Stimulated activated CD4-positive, alpha-beta T cell treated with anti-CD3 and anti-CD28 coated beads, Interleukin-15, amount 100 ng/mL, for 24 hours (primary cell): ENCODE measurements at regions not wholly inside any gene's neighbourhood (a gene's known extent, or its start where the extent isn't known, plus 50 kb on each side); places are given as distances from the start of the nearest gene placed in this dataset.
"Not testable (repeated sequence)": the region's sequence is repeated elsewhere in the genome, so short reads cannot be mapped to it uniquely, and the experiment has no call there.

Experiments
- DNase-seq: peaks from one replicate; pipeline ENCODE4 v3.0.0-alpha.2; 2020

DNA sequence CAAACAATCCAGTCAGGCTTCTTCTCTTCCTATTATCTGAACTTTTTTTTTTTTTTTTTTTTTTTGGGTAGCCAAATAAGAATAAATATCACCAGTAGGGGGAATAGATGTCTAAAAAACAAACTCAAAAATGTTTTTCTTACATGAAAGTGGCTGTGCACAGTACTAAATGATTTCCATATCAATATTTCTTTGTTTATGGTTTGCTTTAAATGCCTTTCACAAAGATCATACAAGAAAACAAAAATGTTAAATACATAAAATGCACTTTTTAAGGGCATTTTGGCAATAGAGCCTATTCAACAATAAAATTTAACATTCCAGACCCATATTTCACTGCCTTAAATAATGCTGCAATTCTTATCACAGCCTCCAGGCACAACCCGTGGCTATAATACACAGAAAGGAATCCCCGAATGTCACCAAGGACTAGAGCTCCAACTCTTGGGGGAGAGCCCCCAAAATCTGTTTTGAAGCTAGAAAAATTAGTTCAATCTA, 91.1 kb upstream of the TBCA start:
- no peak for DNase-seq

DNA sequence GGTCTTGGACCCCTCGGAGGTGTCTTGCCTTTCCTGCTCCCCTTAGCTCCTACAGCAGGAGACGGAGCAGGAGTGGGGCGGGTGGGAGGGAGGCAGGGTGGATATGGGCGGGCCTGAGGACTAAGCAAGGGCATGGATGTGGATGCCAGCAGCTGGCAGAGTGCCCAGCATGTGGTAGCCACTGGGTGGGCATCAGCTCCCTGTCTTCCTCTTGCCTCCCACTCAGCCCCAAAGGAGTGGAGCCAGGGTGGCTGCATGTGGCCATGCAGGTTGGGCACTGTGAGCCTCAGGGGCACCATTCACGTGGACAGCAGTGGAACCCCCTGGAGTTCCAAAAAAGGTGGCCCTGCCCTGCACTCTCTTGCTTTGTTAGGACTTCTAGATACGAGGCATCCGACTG, 90.1 kb upstream of the TBCA start:
- DNase-seq = no peak

DNA sequence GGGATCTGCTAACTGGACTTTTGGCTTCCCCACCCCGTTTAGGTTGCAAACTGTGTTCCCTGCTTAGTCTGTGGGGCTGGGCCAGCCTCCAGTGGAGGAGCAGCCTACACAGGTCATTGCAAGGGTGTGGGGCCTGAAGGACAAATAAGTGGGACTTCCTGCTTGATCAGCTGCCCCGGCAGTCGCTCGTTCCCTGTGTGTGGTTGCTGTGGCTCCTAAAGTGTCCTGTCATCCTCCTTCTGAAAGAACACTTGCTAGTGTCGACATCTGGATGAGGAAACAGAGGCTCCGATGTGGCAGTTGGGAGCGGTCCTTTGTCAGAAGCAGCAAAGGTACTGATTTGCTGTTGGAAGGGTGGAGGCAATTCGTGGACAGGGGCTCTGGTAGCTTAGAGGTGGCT, 88.9 kb upstream of the TBCA start:
- no peak for DNase-seq

DNA sequence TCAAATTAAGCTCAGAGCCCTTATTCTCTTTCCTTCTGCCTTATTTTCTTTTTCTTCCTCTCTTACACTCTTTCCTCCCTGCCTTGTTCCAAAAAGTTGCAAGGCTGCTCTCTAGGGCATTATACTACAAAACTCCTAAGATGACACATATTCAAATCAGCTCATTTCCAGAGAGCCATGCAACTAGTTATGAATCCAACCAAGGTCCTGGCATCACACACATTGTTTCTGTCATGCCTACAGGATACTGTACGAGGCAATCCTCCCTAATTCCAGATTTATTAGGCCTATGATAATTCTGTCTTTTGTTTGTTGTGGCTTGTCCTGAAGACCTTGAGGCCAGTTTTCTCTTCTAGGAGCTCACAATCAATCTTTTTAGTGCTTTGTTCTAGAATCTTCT, 87.0 kb upstream of the TBCA start:
- DNase-seq = no peak

DNA sequence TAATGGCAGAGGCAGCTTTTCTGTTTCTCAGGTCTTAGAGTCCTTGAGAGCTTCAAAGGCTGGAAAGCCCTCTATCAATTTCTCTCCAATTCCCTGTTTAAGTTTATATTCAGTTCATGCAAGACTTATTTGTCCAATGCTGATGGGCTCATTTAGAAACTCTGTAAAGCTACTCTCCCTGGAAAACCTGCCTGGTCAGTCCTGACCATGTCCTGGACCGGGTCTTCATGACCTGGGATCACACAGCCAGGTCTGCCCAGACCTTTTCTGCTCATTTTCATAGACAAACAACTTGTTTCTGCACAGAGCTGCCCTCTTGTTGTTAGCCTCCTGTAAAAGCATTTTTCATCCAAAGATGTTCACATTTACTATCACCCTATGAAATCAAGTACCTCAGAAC, 85.4 kb upstream of the TBCA start:
- no peak for DNase-seq

DNA sequence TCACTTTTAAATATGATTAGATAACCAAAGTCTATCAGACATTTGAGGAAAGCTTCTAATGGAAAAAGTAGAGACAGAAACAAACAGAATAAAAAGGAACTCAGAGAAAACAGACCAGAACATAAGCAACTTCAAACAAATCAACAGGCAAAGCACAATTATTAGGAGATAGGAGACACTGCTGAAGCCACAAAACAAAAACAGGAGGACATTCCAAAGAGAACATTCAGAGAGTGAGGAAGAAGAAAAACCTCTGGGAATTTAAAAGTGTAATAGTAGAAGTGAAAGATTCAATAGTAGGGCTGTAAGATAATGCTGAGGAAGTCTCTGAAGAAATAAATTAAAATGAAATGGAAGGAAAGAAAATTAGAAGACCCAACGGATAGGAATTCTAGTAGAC, 83.2 kb upstream of the TBCA start:
- DNase-seq = no peak

DNA sequence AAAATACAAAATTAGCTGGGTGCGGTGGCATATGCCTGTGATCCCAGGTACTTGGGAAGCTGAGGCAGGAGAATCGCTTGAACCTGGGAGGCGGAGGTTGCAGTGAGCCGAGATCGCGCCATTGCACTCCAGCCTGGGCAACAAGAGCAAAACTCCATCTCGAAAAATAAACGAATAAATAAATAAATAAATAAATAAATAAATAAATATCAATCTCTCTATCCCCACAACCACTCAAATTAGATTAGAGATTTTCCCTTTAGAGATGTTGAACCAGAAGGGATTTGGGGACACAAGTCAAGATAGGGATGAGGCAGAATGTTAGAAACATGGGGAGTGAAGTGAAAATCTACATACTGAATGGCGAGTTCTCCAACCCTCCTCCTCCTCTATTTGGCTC, 82.5 kb upstream of the TBCA start:
- not testable (repeated sequence) for DNase-seq

DNA sequence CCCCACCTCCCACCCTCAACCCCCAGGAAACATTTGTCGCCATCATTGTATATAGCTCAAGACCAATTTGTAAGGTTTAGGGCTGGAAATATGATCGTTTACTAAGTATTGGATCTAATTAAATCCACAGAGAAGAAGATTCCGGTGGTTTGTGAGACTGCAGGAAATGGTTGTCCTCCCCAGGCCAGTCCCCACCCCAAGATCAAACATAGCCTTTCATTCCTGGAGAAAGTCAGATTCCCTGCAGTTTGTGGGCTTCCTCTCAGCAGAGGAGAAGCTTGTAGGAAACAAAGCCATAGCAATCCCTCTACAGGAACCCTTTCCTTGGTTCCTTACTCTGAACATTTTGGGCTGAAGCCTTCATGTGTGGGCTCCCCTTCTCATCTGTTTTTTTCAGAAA, 79.2 kb upstream of the TBCA start:
- DNase-seq = no peak

DNA sequence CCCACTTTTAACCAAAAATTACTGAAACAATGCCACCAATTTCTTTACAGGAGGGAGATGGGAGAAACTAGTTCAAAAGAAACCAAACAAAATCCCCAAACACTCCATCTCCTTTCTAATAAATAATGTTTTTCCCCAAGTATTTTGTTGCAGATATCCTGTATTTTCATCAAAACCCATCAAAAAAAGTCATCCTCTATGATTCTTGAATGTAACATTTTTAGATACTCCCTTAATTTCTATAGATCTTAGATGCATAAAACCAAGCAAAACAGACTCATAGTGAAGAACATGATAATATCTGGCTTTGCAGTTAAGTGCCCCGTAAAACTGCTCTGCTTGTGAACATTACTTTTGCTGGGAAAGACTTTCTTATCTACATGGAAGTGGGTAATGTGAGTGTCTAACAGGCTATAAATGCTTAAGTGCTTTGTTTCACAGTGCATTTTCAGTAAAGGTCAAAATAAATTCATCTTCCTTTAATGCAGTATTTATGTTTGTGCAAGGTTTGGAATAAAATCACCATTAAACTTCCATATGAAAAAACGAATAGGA, 77.3 kb upstream of the TBCA start:
- DNase-seq = no peak

DNA sequence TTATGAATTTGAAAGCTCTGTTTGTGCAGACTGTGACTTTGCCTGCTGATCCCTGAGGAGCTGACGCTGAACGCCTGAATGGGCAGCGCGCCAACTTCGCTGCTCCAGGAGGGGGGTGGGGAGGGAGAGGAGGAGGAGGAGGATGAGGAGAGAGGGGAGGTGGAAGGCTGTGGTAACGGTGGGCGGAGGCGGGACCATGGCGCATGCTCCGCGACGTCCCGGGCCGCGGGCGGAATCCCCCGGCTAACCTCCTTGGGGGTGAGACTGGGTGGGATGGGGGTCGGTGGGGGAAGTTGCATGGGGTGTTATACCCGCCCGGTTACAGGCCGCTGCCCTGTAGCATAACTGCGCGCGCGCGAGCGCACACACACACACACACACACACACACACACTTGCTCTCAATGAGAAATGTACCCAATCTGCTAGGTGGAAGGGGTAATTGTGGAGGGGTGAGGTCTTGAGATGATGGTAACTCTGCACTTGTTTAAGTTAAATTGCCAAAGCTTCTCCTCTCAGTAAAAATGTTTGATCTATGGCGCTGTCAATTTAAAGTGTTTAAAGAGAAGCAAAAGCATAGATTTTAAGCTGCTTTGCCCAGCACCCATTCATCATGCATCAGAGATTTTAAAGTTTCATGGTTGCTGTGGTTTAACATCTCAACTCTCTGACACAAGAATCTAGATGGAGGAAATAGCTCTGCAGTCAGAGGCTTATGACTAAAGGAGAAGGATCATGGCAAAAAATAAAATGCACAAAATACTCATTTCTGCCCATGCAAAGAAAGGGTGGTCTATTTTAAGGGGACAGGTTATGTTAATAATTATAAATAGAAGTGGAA, 76.6 kb upstream of the TBCA start:
- DNase-seq = peak; percentile 36

DNA sequence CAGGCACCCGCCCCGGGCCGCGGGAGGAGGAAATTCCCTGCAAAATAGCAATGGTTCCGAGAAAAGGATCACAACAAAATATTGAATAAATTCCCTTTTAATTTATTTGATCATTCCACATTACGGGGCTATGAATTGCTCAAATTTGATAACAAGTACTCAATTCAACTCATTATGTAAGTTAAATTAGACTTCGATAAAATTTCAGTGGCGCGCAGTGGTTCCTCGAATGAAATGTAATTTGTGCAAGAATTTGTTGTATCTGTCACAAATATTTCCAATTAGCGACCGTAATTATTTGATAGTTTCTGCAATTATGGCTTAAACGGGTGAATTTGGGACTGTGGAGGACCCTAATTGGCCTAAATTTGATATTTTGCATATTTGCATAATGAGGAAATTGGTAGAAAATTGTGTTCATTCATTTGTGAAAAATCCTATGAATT, 76.0 kb upstream of the TBCA start:
- no peak for DNase-seq

DNA sequence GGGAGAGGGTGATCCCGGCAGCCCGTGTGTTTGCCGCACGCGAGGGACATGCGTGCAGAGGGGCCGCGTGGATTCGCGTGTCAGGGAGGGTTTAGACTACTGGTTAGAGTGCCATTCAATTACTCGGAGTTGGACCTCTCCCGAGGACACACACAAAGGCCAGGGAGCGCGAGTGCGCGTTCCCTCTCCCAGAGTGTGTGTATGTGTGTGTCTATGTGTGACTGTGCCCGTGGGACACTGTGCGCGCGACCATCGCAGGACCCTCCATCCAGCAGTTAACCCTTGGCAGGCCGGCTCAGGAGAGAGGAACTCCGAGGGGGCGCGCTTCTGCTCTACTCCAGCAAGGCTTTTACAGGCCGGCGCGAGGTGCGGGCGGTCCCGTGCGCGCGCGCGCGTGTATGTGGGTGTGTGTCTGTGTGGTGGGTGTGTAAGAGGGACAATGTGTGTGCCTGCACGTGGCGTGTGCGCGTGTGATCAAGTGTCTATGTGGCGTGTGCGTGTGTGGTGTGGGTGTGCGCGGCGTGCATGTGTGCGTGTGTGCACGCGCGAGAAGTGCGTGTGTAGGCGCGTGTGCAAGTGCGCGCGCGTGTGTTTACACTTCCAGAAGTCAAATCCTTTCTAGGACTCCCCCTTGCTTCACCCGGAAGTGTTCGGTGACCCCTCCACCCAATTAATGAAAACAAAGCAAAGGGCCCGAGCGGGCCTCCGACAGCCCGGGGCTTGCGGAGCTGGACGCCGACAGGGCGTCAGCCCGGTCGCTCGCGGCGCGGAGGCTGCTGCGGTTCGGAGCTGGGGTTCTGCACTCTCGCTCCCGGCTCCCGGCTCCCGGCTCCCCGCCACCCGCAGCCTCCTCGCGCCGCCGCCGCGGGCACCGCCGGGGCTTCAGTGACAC, 75.3 kb upstream of the TBCA start:
- peak; percentile 35 for DNase-seq

DNA sequence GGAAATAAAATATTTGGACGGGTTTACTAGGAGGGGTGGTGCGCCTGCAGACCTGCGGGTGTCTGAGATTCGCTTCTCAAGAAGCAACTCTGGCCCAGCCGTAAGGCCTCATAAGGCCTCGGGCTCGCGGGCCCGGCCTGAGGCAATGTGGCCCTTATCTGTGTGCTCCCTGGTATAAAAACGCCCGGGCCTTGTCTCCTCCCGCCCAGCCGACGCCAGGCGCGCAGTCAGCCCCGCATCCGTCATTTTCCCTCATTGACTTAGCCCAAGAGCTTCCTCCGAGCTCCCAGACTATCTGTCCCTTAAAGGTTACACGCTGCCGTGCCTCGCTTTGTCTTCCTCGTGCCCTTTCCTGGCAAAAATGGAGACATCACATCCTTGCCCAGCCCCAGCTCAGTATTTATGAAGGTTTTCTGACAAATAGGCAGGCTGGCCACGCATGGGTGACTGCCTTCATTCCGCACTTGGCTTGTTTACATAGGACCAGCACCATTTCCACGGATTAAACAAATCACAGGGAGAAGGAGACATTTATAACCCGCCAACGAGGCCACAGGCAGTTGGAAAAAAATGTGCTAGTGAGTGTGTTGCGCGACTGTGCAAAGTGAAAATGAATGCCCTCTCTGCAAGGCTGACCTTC, 74.5 kb upstream of the TBCA start:
- no peak for DNase-seq

DNA sequence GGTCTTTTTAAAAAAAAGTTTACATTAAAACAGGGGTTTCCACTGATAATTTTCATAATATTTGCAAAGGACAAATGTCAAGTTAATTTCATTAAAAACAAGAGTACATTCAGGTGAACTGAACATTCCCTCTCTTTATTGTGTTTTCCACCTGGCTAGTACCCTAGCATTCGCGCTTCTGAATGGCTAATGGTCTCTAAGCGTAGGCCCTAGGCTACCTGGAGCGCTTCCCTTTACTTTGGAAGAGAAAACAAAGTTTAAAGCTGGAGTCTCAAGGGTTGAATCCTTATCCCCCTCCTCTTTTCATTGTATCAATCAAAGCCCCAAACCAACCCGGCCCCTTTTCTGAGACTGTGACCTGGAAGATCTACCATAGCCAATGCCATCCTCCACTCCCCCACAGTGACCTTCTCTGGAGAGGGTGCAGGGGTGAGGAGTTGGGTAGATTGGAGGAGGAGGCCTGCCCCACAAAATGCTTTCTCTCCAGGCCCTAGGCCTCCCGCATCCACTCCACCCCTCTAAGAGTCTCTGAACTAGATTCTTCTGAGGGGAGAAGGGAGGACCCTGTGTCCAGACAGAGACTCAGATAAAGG, 73.3 kb upstream of the TBCA start:
- no peak for DNase-seq

DNA sequence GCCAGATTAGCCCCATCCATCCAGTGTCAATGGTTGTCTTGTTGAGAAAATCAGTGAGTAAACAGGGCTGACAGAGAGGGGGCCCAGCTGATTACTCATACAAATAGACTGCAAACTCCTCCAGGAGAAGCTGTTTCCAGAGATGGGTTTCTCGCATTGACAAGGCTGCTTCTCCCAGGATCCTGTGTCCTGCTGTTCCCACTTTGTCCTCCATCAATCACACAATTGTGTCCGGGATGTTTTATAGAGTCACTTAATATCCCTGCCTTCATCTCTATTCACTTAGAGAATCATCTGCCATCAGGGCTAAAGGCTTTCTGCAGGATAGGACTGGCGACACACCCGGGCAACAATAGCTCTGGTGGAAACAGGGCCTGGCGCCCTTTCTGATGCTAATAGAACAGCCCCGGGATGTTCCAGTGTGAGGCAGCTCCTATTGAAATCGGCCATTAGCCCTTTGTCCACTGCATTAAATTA, 71.7 kb upstream of the TBCA start:
- DNase-seq = no peak

DNA sequence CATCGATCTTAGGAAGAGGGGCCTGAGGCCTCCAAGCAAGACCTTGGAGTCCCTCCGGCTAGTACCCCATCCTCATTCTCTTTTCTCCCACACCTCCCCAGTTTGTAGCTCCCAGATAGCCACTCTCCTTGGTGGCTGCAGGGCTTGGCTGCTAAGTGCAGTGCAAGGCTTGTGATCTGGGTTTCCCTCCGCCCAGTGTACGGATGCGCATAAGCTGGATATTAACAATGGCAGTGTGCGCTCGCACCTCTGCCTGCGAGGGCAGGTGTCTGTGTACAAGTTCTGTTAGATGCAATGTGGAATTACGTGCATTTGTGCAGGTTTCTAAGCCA, 71.0 kb upstream of the TBCA start:
- no peak for DNase-seq

DNA sequence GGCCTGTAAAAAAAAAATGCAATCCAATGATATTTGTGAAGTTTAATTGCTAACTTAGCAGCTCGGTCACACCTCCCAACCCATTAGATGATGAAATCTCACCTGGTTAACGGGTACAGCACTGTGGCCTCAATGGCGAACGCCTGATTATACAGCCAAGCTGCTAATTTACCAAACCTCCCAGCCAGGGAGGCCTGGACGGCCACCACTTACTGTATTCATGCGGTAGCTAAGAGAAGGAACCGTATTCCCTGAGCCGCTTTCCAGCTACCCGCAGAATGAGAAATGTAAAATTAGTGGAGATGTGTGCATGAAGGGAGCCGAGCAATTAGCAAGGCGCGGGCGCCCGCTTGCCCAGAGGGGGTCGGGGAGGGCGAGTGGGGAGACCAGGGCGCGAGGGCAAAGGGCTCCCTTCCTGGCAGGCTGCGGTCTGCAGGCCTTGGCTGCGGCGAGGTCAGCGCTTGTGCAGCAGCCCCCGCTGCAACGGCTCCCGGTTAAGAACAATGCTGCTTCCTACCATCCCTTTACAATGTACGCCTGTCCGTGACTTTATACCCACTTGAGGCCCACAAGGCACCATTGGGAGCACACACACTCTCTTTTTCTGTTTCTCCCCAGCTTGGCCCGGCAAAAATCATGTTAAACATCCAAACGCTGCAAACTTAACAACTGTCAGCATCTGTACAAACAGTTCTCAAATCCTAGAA, 70.4 kb upstream of the TBCA start:
- DNase-seq = no peak

DNA sequence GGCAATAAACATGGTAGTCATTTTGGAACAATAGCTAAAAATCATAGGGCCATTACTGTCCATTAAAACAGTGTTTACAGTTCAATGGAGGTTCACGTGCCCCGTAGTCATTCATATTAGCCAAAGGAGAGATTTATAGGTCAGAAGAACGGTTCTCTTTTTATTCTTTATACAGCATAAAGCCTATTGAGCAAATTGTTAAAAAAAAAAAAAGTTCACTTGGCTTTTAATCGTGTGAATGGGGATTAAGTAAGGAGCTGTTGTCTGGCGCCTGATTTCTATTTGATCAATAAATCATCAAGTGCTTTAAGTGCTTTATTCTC, 69.1 kb upstream of the TBCA start:
- DNase-seq = no peak

DNA sequence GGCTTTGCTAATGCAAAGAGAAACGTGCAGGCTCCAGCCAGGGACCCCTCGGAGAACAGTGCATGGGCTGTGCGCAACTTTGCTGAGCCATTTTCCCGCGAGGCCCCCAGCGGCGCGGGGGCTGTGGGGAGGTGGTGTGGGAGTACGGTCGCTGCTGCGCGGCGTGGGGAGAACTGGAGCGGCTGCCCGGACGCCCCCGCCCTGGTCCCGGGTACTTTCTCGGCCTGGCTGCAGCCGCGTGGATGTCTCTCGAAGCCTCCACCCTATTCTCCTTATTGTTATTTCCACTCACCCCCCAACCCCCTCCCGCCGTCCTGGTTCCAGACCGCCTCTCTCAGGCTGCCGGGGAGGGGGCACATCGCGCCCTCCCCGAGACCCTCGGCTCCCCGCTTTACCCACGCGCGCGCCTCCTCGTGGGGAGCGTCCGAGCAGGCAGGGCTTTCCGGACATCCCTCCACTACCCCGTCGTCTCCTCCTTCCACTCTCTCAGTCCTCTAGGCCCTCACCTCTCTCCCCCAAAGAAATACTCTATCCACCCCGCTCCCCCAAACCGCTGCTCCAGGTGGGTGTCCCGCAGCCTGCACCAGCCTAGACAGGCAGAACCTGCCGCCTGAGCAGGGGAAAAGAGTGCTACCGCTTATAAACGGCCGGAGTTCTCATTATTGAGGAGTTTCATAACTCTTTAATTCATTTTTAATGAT, 68.6 kb upstream of the TBCA start:
- DNase-seq = peak; percentile 10

DNA sequence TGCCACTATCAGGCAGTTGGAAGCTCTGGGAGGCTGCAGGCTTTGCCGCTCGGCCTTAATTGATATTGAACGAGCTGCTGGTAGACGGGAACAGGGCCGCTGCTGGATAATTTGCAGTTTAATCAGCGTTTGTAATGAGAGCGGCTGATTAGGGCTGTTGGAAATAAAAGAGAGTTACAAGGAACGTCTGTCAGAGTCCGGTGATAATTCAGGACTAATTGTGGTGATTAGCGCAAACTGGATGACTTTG, 68.2 kb upstream of the TBCA start:
- DNase-seq = no peak

DNA sequence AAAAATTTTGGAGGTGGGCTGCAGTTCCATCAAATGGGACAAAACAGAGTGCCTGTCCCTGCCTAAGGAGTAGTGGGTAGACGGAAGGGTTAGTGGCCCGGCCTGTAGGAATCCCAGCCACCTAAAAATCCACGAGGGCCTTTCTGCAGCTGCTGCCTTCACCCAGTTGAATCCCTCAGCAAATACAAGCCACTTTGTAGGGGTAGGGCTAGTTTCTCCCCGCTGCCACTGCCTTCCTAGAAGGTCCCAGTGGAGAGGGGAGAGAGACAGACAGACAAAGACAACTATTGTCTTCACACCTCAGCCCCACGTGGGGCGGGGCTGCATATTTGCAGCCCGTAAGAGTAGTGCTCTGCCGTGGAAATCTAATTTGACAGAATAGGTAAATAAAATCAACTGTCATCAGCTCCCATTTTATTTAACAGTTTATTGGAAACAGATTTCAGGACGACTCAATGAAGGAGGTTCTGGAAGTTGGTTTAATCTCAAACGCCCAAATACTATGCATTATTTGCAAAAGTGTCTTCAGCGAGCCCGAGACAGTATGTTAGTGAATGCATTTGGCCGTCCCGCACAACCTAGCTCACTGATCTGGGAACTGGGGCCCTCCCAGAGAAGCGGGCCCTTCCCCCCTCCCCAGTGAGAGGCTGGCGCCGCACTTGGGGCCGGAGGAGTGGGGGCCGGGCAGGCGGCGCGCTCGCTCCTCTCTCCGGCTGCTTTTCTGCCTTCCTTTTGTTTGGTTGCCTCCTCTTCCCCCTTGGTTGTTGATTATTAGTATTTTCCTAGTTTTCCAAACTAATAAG, 67.6 kb upstream of the TBCA start:
- DNase-seq = no peak
